ENCODE measurements at regions not wholly inside any gene's neighbourhood (a gene's known extent, or its start where the extent isn't known, plus 50 kb on each side); places are given as distances from the start of the nearest gene placed in this dataset.
"Not testable (repeated sequence)": the region's sequence is repeated elsewhere in the genome, so short reads cannot be mapped to it uniquely, and the experiment has no call there.

DNA sequence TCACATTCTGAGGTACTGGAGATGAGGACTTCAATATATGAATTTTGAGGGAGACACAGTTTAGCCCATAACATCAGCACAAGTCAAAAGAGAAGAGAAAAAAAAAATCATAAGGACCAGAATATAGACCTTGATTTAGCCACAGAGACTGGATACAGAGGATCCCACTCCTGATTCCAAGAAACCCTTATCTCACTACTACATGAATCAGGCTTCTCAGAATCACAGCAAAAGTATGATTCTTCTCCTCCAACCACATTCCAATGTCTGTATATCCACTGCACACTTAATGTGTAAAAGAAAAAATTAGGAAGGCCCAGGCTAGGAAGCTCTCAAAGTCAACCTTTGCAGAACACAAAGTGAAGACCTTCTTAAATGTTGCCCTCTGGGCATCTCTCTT lies 610.9 kb downstream of the DTWD2 start:
- no peak for DNase-seq (ENCODE audit: low read depth)

DNA sequence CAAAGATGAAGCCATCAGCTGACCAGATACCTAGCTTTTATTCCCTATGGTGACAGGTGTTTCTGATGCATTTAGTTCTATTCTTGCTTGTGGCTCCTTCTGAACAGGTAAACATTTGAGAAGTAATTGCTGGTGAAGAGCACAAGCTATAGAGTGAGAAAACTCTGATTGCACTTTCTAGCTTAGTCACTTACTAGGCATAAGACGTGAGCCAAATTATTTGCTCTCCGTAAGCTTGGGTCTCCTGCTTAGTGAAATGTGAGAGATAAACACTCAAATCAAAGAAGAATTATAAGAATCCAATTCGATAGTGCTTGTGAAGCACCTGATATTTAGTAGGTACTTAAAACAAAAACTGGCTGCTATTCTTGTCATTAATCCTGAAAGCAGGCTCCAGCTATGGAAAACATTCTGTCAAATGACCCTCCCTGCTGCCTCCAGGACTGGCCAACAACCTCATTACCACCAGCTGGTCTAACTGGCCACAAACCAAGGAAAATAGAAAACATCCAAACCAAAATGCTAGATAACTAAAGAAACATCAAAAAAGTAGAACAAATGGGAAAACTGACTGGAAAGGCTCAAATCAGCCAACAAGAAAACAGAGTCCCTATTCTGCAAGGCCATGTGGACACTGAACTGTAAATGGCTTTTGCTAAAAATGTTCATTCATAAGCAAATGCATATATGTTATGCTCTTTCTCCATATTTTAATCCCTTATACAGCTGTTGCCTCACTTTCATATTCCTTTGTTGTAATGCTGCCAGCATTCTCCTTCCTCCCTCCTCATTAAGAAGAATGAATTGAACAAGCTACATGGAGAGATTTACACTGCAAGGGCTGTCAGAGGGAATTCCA lies 616.1 kb downstream of the DTWD2 start:
- DNase-seq (ENCODE audit: low read depth): no peak

DNA sequence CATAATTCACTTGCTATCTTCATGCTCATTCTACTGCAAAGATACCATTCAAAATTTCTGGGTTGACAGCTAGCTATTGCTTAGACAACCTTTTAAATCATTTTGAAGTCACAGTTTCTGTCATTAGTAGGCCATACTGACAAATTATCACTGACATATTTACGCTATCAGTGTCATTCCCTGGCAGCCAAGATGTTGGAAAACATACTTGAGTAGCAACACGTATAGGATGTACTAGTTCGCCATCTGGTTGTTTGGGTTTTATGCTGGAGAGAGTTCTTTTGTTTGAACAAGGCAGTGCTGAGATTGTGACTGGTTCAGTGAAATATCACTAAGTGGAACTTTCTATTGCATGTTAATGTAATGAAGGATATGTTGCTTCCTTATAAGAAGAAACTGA lies 621.9 kb downstream of the DTWD2 start:
- DNase-seq (ENCODE audit: low read depth): no peak

GRCh38 chr5:118365718-118366117 lies 622.6 kb downstream of the DTWD2 start:
- no peak for DNase-seq (ENCODE audit: low read depth)

- DNase-seq (ENCODE audit: low read depth): no peak
Observed at GRCh38 chr5:118354797-118355196, 633.5 kb downstream of the DTWD2 start.

GRCh38 chr5:118353970-118354369 lies 634.4 kb downstream of the DTWD2 start:
- no peak for DNase-seq (ENCODE audit: low read depth)

GRCh38 chr5:118336468-118336867 lies 651.9 kb downstream of the DTWD2 start:
- DNase-seq (ENCODE audit: low read depth): no peak

- no peak for DNase-seq (ENCODE audit: low read depth)
Observed at GRCh38 chr5:118327389-118327788, 661.0 kb downstream of the DTWD2 start.

DNA sequence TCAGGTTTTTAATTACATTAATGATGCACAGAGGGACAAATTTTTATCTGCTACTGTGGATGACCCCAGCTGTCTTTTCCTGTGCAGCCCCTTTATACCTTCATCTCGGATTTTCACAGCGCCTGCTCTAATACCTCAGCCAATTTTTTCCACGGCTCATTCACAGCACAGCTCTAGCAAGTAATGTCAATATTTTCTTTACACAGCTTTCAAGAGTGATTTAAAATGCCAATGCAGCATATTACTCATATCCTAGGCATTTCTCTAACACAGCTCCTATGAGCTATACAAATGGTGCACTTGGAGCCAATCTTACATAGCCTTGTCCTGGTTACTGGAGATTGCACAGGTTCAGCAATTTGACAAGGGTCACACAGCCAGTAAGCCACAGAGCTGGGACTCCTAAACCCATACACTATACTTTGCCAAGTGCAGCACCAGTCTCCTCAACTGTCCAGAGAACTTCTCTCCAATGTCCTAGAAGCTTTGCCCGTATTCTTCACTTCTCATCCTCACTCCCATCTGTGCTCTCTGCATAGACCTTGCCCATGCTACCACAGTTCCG lies 661.8 kb downstream of the DTWD2 start:
- no peak for DNase-seq (ENCODE audit: low read depth)

DNA sequence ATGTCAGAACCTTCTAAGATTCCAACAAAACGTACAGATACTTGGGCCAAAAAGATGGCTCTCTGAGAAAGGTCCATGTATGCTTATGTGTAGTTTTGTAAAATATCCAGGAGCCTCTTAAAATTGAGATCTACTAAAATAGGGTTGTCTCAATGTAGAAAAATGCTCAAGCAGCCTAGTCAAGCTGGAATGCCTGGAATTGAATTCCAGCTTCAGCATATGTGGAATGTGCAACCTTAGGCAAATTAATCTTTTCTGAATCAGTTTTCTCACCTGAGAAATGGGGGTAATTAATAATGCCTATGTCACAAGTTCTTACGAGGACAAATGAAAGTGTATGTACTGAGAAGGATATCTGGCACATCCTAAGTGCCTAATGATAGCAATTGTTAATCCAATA lies 662.4 kb downstream of the DTWD2 start:
- DNase-seq (ENCODE audit: low read depth): no peak

- not testable (repeated sequence) for DNase-seq (ENCODE audit: low read depth)
Observed at GRCh38 chr5:118323723-118324122, 664.6 kb downstream of the DTWD2 start.

DNA sequence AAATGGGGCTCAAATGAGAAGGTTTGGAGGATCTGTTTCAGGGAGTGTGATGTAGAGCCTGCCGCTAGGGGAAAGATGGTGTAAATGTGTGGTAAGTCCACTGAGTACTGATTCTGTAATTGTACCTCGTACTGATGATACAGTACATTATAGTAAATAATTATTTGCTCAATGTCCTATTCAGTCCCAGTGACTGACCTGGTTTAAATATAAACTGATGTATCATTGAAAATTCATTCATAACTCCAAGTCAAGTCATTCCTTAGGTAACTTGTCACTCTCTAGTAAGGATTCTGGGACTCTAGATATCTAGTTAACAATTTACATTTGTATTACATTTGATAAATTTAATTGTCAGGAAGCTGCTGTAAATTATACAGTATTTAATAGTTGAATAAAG lies 667.3 kb downstream of the DTWD2 start:
- DNase-seq (ENCODE audit: low read depth): no peak

- no peak for DNase-seq (ENCODE audit: low read depth)
Observed at GRCh38 chr5:118320121-118320520, 668.2 kb downstream of the DTWD2 start.

DNA sequence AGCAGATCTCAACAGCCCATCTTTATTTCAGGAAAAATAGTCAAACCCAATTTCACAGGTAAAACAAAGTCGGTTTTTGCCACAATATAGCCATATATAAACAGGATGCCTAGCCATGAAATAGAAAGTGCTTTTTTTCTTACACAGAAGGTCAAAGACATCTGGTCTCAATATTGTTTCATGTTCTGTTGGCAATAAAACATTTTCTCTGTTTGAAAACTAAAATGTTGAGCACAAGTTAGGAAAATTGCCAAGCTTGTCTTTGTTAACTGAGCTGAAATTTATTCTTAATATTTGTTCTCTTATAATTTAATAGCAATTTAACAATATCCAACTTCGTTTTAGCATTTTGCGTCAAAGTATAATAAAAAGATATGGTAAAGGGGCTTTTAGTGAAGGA lies 673.4 kb downstream of the DTWD2 start:
- DNase-seq (ENCODE audit: low read depth): no peak

DNA sequence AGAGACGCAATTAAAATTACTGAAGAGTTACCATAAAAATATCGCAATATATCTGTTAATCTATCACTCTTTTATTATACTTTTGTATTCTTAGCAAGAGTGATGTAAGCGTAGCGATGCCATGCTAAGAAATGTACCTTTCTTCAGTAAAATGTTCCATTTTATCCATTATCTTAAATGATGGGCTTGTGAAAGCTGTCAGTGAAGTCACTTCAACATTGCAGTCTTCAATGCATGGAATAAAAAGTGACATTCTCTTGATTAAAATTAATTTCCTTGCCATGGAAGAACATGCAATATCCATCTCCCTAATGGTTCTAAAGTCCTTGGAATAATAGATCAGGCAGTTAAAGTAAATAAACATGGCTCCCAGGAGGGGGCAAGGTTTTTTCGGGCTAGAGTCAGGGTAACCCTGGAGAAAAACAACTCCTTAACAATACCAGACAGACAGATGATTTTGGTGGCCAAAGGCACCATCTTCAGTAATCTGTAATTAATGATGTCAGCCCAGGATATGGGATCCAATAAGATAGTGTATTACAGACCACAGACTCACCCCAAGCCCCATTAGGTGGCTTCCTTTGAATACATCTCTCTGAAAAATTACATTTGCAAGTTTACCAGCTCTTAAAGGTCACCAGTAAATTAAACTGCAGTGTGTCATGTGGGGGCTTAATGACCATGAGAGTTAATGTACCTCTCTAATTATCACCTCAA lies 677.1 kb downstream of the DTWD2 start:
- DNase-seq (ENCODE audit: low read depth): no peak

GRCh38 chr5:118310401-118310800 lies 677.9 kb downstream of the DTWD2 start:
- no peak for DNase-seq (ENCODE audit: low read depth)

DNA sequence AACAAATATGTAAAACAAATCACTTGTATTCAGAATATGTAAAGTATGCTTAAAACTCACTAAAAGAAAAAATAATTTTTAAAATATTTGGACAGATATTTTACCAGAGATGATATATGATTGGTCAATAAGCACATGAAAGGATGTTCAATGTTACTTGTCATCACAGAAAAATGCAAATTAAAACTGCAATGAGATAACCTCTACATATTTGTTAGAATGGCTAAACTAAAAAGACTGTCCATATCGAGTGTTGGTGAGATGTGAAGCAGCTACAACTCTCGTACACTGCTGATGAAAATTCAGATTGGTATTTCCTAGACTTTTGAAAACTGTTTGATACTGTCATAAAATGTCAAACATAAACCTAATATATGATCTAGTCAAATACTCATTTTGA lies 685.1 kb downstream of the DTWD2 start:
- no peak for DNase-seq (ENCODE audit: low read depth)

GRCh38 chr5:118302786-118303185 lies 685.6 kb downstream of the DTWD2 start:
- DNase-seq (ENCODE audit: low read depth): no peak

GRCh38 chr5:118301696-118302095 lies 686.7 kb downstream of the DTWD2 start:
- no peak for DNase-seq (ENCODE audit: low read depth)

DNA sequence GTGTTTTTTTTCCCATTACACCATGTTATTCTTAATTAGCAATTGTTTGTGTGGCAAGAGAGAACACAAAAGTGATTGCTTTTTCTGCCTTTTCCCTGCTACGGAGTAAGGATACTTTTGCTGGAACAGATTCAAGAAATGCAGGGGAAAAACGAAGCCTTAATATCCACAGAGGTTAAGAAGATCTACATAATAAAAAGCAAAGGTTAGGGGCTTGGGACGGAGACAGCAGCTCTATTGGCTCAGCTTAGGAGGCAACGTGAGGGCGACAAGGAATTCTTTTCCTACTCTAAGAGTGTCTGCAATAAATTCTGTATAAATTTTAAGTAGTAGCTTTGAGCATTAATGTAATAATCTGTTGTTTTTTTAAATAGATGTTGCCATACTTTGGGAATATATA lies 693.3 kb downstream of the DTWD2 start:
- no peak for DNase-seq (ENCODE audit: low read depth)

DNA sequence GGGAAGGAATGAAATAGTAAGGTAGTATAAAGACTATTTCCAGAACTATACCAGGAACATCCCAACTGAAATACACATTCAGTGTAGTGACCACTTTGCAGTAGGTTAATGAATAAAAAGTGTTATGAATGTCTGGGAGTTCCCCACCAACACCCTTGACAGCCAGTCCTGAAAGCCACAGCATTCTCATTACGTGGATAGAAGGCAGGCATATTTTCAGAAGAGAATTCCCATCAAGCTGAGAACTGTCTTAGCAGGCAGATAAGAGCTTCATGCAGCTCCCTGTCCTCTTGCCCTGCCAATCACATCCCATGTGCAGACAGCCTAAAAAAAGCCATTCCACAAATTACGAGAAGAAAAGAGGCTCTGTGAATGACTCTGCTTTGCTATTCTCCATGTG lies 695.0 kb downstream of the DTWD2 start:
- no peak for DNase-seq (ENCODE audit: low read depth)

- no peak for DNase-seq (ENCODE audit: low read depth)
Observed at GRCh38 chr5:118290204-118290603, 698.1 kb downstream of the DTWD2 start.

GRCh38 chr5:118284230-118284629 lies 704.1 kb downstream of the DTWD2 start:
- DNase-seq (ENCODE audit: low read depth): not testable (repeated sequence)

Measured in CMK (cell line).